Suprapubic skin (tissue), 4 donors: ENCODE measurements at regions not wholly inside any gene's neighbourhood (a gene's known extent, or its start where the extent isn't known, plus 50 kb on each side); places are given as distances from the start of the nearest gene placed in this dataset.

ENCODE experiments used
- DNase-seq, 2 donors: peaks; one replicate each; pipeline ENCODE4 v3.0.0-alpha.2; 2019; ENCODE audit warnings: low spot score in 2 of 2
- H3K27ac ChIP-seq: fragments of 200-600 bp; sonication (generic); one replicate; pipeline ENCODE4 v1.5.1; 2019
- H3K27me3 ChIP-seq: fragments of 200-600 bp; sonication (generic); one replicate; pipeline ENCODE4 v1.5.1; 2019
- H3K36me3 ChIP-seq: fragments of 200-600 bp; sonication (generic); one replicate; pipeline ENCODE4 v1.5.1; 2019
- H3K4me1 ChIP-seq: fragments of 200-600 bp; sonication (generic); one replicate; pipeline ENCODE4 v1.5.1; 2019
- H3K4me3 ChIP-seq: fragments of 200-600 bp; sonication (generic); one replicate; pipeline ENCODE4 v1.5.1; 2019; ENCODE audit warnings: mild to moderate bottlenecking
- H3K9me3 ChIP-seq: fragments of 200-600 bp; sonication (generic); one replicate; pipeline ENCODE4 v1.5.1; 2019
- CTCF ChIP-seq, 2 donors: fragments of 200-600 bp in 1 of 2; fragments of 450-650 bp in 1 of 2; sonication (generic) in 1 of 2; IDR thresholded peaks; one replicate each; pipeline ENCODE4 v1.5.1; 2016 to 2019; ENCODE audit warnings: antibody characterized with exemption in 2 of 2, mild to moderate bottlenecking in 1 of 2, moderate library complexity in 1 of 2
- EP300 ChIP-seq: sonication (generic); formaldehyde crosslinking; IDR thresholded peaks from one replicate; pipeline ENCODE4 v1.6.1; 2017; ENCODE audit warnings: antibody characterized with exemption
- POLR2A ChIP-seq, 2 donors: fragments of 450-650 bp; IDR thresholded peaks; one replicate each; pipeline ENCODE4 v1.6.1; 2017; ENCODE audit warnings: antibody characterized with exemption in 2 of 2, mild to moderate bottlenecking in 2 of 2, moderate library complexity in 2 of 2
- POLR2AphosphoS5 ChIP-seq, 3 donors: sonication (generic); formaldehyde crosslinking; IDR thresholded peaks; one replicate each; pipeline ENCODE4 v1.6.1; 2017; ENCODE audit warnings: antibody characterized with exemption in 3 of 3
- WGBS: methylation state at CpG from one replicate; pipeline ENCODE4 v1.1.5; 2018; 5-methylcytosine and 5-hydroxymethylcytosine counted together

- Histone ChIP-seq H3K4me3 (no peak overlapping the region), H3K27me3 (no peaks in the 10 kb centered on the region), H3K9me3 (no peaks in the 10 kb centered on the region), H3K36me3 (no peaks in the 10 kb centered on the region), H3K27ac (no peak overlapping the region), H3K4me1 (no peaks in the 10 kb centered on the region)
- no peak for DNase-seq
- no peak for TF ChIP-seq EP300
- 68% methylated on average over 2 of the region's 2 CpGs for WGBS
Measured at GRCh38 chr13:58792854-58793253, 1161.3 kb downstream of the PCDH17 start.

- DNase-seq = no peak
- no peak overlapping the region for H3K27ac ChIP-seq
- H3K4me1 ChIP-seq = no peaks in the 10 kb centered on the region
- no peaks in the 10 kb centered on the region for H3K9me3 ChIP-seq
- H3K36me3 ChIP-seq = no peaks in the 10 kb centered on the region
- no peak for TF ChIP-seq POLR2AphosphoS5 (IDR thresholded peaks at IDR 0.05)
- no peak for TF ChIP-seq POLR2A (IDR thresholded peaks at IDR 0.05)
- no peak for TF ChIP-seq CTCF (IDR thresholded peaks at IDR 0.05)
- TF ChIP-seq EP300 = no peak
- H3K27me3 ChIP-seq = no peaks in the 10 kb centered on the region
- WGBS = 81% methylated on average over 2 of the region's 2 CpGs
- no peak overlapping the region for H3K4me3 ChIP-seq
Measured at GRCh38 chr13:58795715-58796114, 1164.2 kb downstream of the PCDH17 start.

- Histone ChIP-seq H3K9me3 (no peaks in the 10 kb centered on the region), H3K27me3 (no peaks in the 10 kb centered on the region), H3K4me1 (no peaks in the 10 kb centered on the region), H3K36me3 (no peaks in the 10 kb centered on the region), H3K4me3 (no peak overlapping the region), H3K27ac (no peak overlapping the region)
- TF ChIP-seq POLR2AphosphoS5 (IDR thresholded peaks at IDR 0.05) (no peak), POLR2A (IDR thresholded peaks at IDR 0.05) (no peak), CTCF (IDR thresholded peaks at IDR 0.05) (no peak), EP300 (no peak)
- DNase-seq = no peak
Measured at GRCh38 chr13:58804832-58805231, 1173.3 kb downstream of the PCDH17 start.

- Histone ChIP-seq H3K27ac (no peak overlapping the region), H3K4me3 (no peak overlapping the region), H3K4me1 (no peaks in the 10 kb centered on the region), H3K9me3 (no peaks in the 10 kb centered on the region), H3K36me3 (no peaks in the 10 kb centered on the region), H3K27me3 (no peaks in the 10 kb centered on the region)
- no peak for DNase-seq
- WGBS = 68% methylated on average over 2 of the region's 2 CpGs
- TF ChIP-seq CTCF (IDR thresholded peaks at IDR 0.05) (no peak), EP300 (no peak), POLR2AphosphoS5 (IDR thresholded peaks at IDR 0.05) (no peak), POLR2A (IDR thresholded peaks at IDR 0.05) (no peak)
Measured at GRCh38 chr13:58806401-58806800, 1174.9 kb downstream of the PCDH17 start.

GRCh38 chr13:58823701-58824100 is 1192.2 kb downstream of the PCDH17 start:
- no peaks in the 10 kb centered on the region for H3K4me1 ChIP-seq
- DNase-seq = no peak
- TF ChIP-seq POLR2A (IDR thresholded peaks at IDR 0.05) (no peak), EP300 (no peak), POLR2AphosphoS5 (IDR thresholded peaks at IDR 0.05) (no peak), CTCF (IDR thresholded peaks at IDR 0.05) (no peak)
- peaks cover 4% of the 10 kb centered on the region for H3K9me3 ChIP-seq
- H3K4me3 ChIP-seq = no peak overlapping the region
- 94% methylated on average over 28 of the region's 29 CpGs for WGBS
- no peak overlapping the region for H3K27ac ChIP-seq
- H3K36me3 ChIP-seq = no peaks in the 10 kb centered on the region
- no peaks in the 10 kb centered on the region for H3K27me3 ChIP-seq

- no peak overlapping the region for H3K27ac ChIP-seq
- no peaks in the 10 kb centered on the region for H3K36me3 ChIP-seq
- DNase-seq = no peak
- H3K9me3 ChIP-seq = no peaks in the 10 kb centered on the region
- 88% methylated on average over 2 of the region's 2 CpGs for WGBS
- H3K27me3 ChIP-seq = no peaks in the 10 kb centered on the region
- H3K4me3 ChIP-seq = no peak overlapping the region
- no peaks in the 10 kb centered on the region for H3K4me1 ChIP-seq
- TF ChIP-seq CTCF (IDR thresholded peaks at IDR 0.05) (no peak), EP300 (no peak), POLR2AphosphoS5 (IDR thresholded peaks at IDR 0.05) (no peak), POLR2A (IDR thresholded peaks at IDR 0.05) (no peak)
Measured at GRCh38 chr13:58827904-58828303, 1196.4 kb downstream of the PCDH17 start.
